ENCODE measurements at regions not wholly inside any gene's neighbourhood (a gene's known extent, or its start where the extent isn't known, plus 50 kb on each side); places are given as distances from the start of the nearest gene placed in this dataset.

DNA sequence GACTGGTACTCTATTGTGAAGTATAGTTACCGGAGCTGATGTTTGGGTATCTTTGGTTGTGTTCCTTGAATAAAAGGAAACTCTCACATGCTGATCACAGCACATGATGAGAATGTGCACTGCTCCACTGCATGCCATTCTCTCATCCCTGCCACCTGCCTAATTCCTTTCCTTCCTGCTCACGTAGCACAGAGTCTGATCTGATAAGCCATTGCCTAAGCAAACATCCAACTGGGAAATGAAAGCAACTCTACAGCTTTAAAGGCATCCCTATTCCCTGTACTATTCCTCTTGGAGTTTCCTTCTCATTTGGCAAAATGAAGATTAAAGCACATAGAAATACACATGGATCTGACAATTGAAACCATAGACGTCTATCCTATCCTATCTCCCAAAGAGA, 359.8 kb downstream of the C3orf38 start (continued):
- TF ChIP-seq, protein P1, sequence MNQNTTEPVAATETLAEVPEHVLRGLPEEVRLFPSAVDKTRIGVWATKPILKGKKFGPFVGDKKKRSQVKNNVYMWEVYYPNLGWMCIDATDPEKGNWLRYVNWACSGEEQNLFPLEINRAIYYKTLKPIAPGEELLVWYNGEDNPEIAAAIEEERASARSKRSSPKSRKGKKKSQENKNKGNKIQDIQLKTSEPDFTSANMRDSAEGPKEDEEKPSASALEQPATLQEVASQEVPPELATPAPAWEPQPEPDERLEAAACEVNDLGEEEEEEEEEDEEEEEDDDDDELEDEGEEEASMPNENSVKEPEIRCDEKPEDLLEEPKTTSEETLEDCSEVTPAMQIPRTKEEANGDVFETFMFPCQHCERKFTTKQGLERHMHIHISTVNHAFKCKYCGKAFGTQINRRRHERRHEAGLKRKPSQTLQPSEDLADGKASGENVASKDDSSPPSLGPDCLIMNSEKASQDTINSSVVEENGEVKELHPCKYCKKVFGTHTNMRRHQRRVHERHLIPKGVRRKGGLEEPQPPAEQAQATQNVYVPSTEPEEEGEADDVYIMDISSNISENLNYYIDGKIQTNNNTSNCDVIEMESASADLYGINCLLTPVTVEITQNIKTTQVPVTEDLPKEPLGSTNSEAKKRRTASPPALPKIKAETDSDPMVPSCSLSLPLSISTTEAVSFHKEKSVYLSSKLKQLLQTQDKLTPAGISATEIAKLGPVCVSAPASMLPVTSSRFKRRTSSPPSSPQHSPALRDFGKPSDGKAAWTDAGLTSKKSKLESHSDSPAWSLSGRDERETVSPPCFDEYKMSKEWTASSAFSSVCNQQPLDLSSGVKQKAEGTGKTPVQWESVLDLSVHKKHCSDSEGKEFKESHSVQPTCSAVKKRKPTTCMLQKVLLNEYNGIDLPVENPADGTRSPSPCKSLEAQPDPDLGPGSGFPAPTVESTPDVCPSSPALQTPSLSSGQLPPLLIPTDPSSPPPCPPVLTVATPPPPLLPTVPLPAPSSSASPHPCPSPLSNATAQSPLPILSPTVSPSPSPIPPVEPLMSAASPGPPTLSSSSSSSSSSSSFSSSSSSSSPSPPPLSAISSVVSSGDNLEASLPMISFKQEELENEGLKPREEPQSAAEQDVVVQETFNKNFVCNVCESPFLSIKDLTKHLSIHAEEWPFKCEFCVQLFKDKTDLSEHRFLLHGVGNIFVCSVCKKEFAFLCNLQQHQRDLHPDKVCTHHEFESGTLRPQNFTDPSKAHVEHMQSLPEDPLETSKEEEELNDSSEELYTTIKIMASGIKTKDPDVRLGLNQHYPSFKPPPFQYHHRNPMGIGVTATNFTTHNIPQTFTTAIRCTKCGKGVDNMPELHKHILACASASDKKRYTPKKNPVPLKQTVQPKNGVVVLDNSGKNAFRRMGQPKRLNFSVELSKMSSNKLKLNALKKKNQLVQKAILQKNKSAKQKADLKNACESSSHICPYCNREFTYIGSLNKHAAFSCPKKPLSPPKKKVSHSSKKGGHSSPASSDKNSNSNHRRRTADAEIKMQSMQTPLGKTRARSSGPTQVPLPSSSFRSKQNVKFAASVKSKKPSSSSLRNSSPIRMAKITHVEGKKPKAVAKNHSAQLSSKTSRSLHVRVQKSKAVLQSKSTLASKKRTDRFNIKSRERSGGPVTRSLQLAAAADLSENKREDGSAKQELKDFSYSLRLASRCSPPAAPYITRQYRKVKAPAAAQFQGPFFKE (tag by site-specific recombination; IDR thresholded peaks at IDR 0.05; ENCODE audit: borderline replicate concordance), result no peak
- no peak for TF ChIP-seq ZNF394 (tag by site-specific recombination; IDR thresholded peaks at IDR 0.05; ENCODE audit: borderline replicate concordance)
- TF ChIP-seq ZNF639 (tag by site-specific recombination; IDR thresholded peaks at IDR 0.05), result no peak
- TF ChIP-seq REPIN1 (tag by site-specific recombination; IDR thresholded peaks at IDR 0.05; ENCODE audit: low read depth), result no peak
- no peak for TF ChIP-seq ZNF354C (tag by site-specific recombination; IDR thresholded peaks at IDR 0.05; ENCODE audit: borderline replicate concordance, low read depth)
- TF ChIP-seq ZNF391 (tag by site-specific recombination; IDR thresholded peaks at IDR 0.05; ENCODE audit: borderline replicate concordance, low read depth), result no peak
- TF ChIP-seq ZNF16 (tag by site-specific recombination; IDR thresholded peaks at IDR 0.05; ENCODE audit: low read depth), result no peak

- no peaks in the 10 kb centered on the region for H3K4me1 ChIP-seq (ENCODE audit: control insufficient read depth, insufficient read depth, low read length)
- POLR2A ChIA-PET, result no interaction called here
- no peaks in the 10 kb centered on the region for H3K36me3 ChIP-seq (ENCODE audit: control insufficient read depth in 2 of 2, insufficient read depth in 1 of 2, low read length in 2 of 2)
- no peak overlapping the region for H3K27ac ChIP-seq (ENCODE audit: extremely low read depth, low read depth, low read length)
- no peak overlapping the region for H3K4me3 ChIP-seq (ENCODE audit: low read depth, low read length)
- no peaks in the 10 kb centered on the region for H3K9me3 ChIP-seq (ENCODE audit: control insufficient read depth, insufficient read depth, low read depth, low read length)
- CTCF ChIA-PET, result no interaction called here
- TF ChIP-seq ZNF223 (tag by site-specific recombination; IDR thresholded peaks at IDR 0.05) (no peak), ZNF768 (tag by site-specific recombination; IDR thresholded peaks at IDR 0.05) (no peak), ZNF433 (tag by site-specific recombination; IDR thresholded peaks at IDR 0.05; ENCODE audit: low read depth) (no peak), ZFHX2 (tag by site-specific recombination; conservative IDR thresholded peaks at IDR 0.05) (no peak), ZNF221 (tag by site-specific recombination; IDR thresholded peaks at IDR 0.05; ENCODE audit: borderline replicate concordance) (no peak), ZNF558 (tag by site-specific recombination; IDR thresholded peaks at IDR 0.05) (no peak), ZNF785 (tag by site-specific recombination; IDR thresholded peaks at IDR 0.05) (no peak), ZNF791 (tag by site-specific recombination; IDR thresholded peaks at IDR 0.05) (no peak), ZNF514 (tag by site-specific recombination; IDR thresholded peaks at IDR 0.05) (no peak), ZNF341 (tag by site-specific recombination; IDR thresholded peaks at IDR 0.05; ENCODE audit: low read depth) (no peak), ZNF37A (tag by site-specific recombination; IDR thresholded peaks at IDR 0.05) (no peak), OVOL3 (tag by site-specific recombination; IDR thresholded peaks at IDR 0.05) (no peak), ZSCAN18 (tag by site-specific recombination; IDR thresholded peaks at IDR 0.05) (no peak), ZSCAN30 (tag by site-specific recombination; IDR thresholded peaks at IDR 0.05) (no peak), ZNF302 (tag by site-specific recombination; IDR thresholded peaks at IDR 0.05; ENCODE audit: low read depth) (no peak)
- TF ChIP-seq, protein P2, sequence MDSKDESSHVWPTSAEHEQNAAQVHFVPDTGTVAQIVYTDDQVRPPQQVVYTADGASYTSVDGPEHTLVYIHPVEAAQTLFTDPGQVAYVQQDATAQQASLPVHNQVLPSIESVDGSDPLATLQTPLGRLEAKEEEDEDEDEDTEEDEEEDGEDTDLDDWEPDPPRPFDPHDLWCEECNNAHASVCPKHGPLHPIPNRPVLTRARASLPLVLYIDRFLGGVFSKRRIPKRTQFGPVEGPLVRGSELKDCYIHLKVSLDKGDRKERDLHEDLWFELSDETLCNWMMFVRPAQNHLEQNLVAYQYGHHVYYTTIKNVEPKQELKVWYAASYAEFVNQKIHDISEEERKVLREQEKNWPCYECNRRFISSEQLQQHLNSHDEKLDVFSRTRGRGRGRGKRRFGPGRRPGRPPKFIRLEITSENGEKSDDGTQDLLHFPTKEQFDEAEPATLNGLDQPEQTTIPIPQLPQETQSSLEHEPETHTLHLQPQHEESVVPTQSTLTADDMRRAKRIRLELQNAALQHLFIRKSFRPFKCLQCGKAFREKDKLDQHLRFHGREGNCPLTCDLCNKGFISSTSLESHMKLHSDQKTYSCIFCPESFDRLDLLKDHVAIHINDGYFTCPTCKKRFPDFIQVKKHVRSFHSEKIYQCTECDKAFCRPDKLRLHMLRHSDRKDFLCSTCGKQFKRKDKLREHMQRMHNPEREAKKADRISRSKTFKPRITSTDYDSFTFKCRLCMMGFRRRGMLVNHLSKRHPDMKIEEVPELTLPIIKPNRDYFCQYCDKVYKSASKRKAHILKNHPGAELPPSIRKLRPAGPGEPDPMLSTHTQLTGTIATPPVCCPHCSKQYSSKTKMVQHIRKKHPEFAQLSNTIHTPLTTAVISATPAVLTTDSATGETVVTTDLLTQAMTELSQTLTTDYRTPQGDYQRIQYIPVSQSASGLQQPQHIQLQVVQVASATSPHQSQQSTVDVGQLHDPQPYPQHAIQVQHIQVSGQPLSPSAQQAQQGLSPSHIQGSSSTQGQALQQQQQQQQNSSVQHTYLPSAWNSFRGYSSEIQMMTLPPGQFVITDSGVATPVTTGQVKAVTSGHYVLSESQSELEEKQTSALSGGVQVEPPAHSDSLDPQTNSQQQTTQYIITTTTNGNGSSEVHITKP (tag by site-specific recombination; IDR thresholded peaks at IDR 0.05), result no peak
- TF ChIP-seq, protein P3, sequence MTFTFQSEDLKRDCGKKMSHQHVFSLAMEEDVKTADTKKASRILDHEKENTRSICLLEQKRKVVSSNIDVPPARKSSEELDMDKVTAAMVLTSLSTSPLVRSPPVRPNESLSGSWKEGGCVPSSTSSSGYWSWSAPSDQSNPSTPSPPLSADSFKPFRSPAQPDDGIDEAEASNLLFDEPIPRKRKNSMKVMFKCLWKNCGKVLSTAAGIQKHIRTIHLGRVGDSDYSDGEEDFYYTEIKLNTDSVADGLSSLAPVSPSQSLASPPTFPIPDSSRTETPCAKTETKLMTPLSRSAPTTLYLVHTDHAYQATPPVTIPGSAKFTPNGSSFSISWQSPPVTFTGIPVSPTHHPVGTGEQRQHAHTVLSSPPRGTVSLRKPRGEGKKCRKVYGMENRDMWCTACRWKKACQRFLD (tag by site-specific recombination; IDR thresholded peaks at IDR 0.05), result no peak
Observed at GRCh38 chr3:88528494-88528893, 378.7 kb downstream of the C3orf38 start.

Measured in HEK293 (cell line).